NB4 (cell line): ENCODE measurements at regions not wholly inside any gene's neighbourhood (a gene's known extent, or its start where the extent isn't known, plus 50 kb on each side); places are given as distances from the start of the nearest gene placed in this dataset.

Experiments
- DNase-seq: peaks from one replicate; pipeline ENCODE4 v3.0.0; 2010; ENCODE audit warnings: low read depth
- H3K4me3 ChIP-seq: one replicate; pipeline ENCODE4 v1.5.1; 2011; ENCODE audit warnings: mild to moderate bottlenecking, low read depth, low read length, moderate library complexity
- CTCF ChIP-seq: IDR thresholded peaks from one replicate; pipeline ENCODE4 v1.5.1; 2012; ENCODE audit warnings: low read depth, low read length
- MAX ChIP-seq: IDR thresholded peaks from 2 replicates; pipeline ENCODE4 v1.6.1; 2011; ENCODE audit warnings: low read depth, low read length
- MYC ChIP-seq: IDR thresholded peaks from 2 replicates; pipeline ENCODE4 v1.6.1; 2011; ENCODE audit warnings: low read depth, low read length
- POLR2A ChIP-seq: IDR thresholded peaks from 2 replicates; pipeline ENCODE4 v1.6.1; 2011; ENCODE audit warnings: mild to moderate bottlenecking; ENCODE audit not compliant: insufficient read length; ENCODE audit errors: extremely low read depth

GRCh38 chr2:14136030-14136429 lies 496.5 kb upstream of the LRATD1 start:
- DNase-seq: no peak
- no peak overlapping the region for H3K4me3 ChIP-seq
- TF ChIP-seq POLR2A (no peak), MAX (no peak), CTCF (no peak), MYC (no peak)

GRCh38 chr2:14137643-14138042 lies 494.9 kb upstream of the LRATD1 start:
- TF ChIP-seq CTCF: peak; percentile 26
- no peak for TF ChIP-seq MYC
- no peak for DNase-seq
- H3K4me3 ChIP-seq: no peak overlapping the region

- DNase-seq: no peak
- TF ChIP-seq MAX: no peak
- no peak for TF ChIP-seq MYC
- TF ChIP-seq POLR2A: no peak
- no peak for TF ChIP-seq CTCF
- no peak overlapping the region for H3K4me3 ChIP-seq
Measured at GRCh38 chr2:14140009-14140550, 492.4 kb upstream of the LRATD1 start.

GRCh38 chr2:14143435-14143834 lies 489.1 kb upstream of the LRATD1 start:
- no peak for DNase-seq
- TF ChIP-seq POLR2A (no peak), MAX (no peak), MYC (no peak), CTCF (no peak)
- no peak overlapping the region for H3K4me3 ChIP-seq

GRCh38 chr2:14148216-14148615 lies 484.3 kb upstream of the LRATD1 start:
- DNase-seq: no peak
- TF ChIP-seq MYC (no peak), MAX (no peak), CTCF (no peak), POLR2A (no peak)
- H3K4me3 ChIP-seq: no peak overlapping the region

GRCh38 chr2:14157816-14158215 lies 474.7 kb upstream of the LRATD1 start:
- DNase-seq: no peak
- H3K4me3 ChIP-seq: no peak overlapping the region
- TF ChIP-seq CTCF (no peak), MYC (no peak), MAX (no peak), POLR2A (no peak)
